ENCODE measurements at regions not wholly inside any gene's neighbourhood (a gene's known extent, or its start where the extent isn't known, plus 50 kb on each side); places are given as distances from the start of the nearest gene placed in this dataset.

- H3K4me1 ChIP-seq (ENCODE audit: control insufficient read depth in 5 of 5, insufficient read depth in 5 of 5, low read length in 5 of 5): peaks cover 0 to 6% (median 0%) of the 10 kb centered on the region in 5 donors
- H3K36me3 ChIP-seq (ENCODE audit: control insufficient read depth in 4 of 4, insufficient read depth in 4 of 4, low read length in 4 of 4): no peaks in the 10 kb centered on the region
- no peak overlapping the region for H3K9ac ChIP-seq (ENCODE audit: insufficient read depth in 1 of 2, low read length in 2 of 2)
- no peak overlapping the region for H3K27ac ChIP-seq (ENCODE audit: low read depth in 1 of 2, low read length in 1 of 2)
- ATAC-seq (ENCODE audit: insufficient read depth, low FRiP score): no peak
- no peak for TF ChIP-seq CTCF (IDR thresholded peaks at IDR 0.05; ENCODE audit: control extremely low read depth, extremely low read depth)
- H3K4me3 ChIP-seq: no peak overlapping the region
- H3K27me3 ChIP-seq (ENCODE audit: control insufficient read depth in 3 of 3, insufficient read depth in 3 of 3, low read length in 2 of 3): no peaks in the 10 kb centered on the region
- DNase-seq: no peak
- WGBS, 2 donors: 88 to 95% methylated on average over 5 of the region's 5 CpGs
- H3K9me3 ChIP-seq (ENCODE audit: control insufficient read depth in 4 of 4, insufficient read depth in 3 of 4, low read length in 3 of 4): peaks cover 0 to 2% (median under 1%) of the 10 kb centered on the region in 4 donors
Measured at GRCh38 chr18:69128566-69128965, 272.1 kb upstream of the DOK6 start.

GRCh38 chr18:69128978-69129377 is 271.7 kb upstream of the DOK6 start:
- Histone ChIP-seq H3K4me3 (no peak overlapping the region), H3K9me3 (ENCODE audit: control insufficient read depth in 4 of 4, insufficient read depth in 3 of 4, low read length in 3 of 4) (peaks cover 0 to 2% (median under 1%) of the 10 kb centered on the region in 4 donors), H3K9ac (ENCODE audit: insufficient read depth in 1 of 2, low read length in 2 of 2) (no peak overlapping the region), H3K4me1 (ENCODE audit: control insufficient read depth in 5 of 5, insufficient read depth in 5 of 5, low read length in 5 of 5) (peaks cover 0 to 6% (median 0%) of the 10 kb centered on the region in 5 donors), H3K27me3 (ENCODE audit: control insufficient read depth in 3 of 3, insufficient read depth in 3 of 3, low read length in 2 of 3) (no peaks in the 10 kb centered on the region), H3K36me3 (ENCODE audit: control insufficient read depth in 4 of 4, insufficient read depth in 4 of 4, low read length in 4 of 4) (no peaks in the 10 kb centered on the region), H3K27ac (ENCODE audit: low read depth in 1 of 2, low read length in 1 of 2) (no peak overlapping the region)
- ATAC-seq (ENCODE audit: insufficient read depth, low FRiP score) (no peak), DNase-seq (no peak)
- 69 to 75% methylated on average over 3 of the region's 3 CpGs for WGBS, 2 donors
- no peak for TF ChIP-seq CTCF (IDR thresholded peaks at IDR 0.05; ENCODE audit: control extremely low read depth, extremely low read depth)

GRCh38 chr18:69138088-69138487 is 262.6 kb upstream of the DOK6 start:
- WGBS, 2 donors: 70 to 73% methylated on average over 2 of the region's 2 CpGs
- no peak overlapping the region for H3K4me3 ChIP-seq

More at GRCh38 chr18:69138088-69138487, 262.6 kb upstream of the DOK6 start:
- TF ChIP-seq CTCF (IDR thresholded peaks at IDR 0.05; ENCODE audit: control extremely low read depth, extremely low read depth): no peak
- Histone ChIP-seq H3K9ac (ENCODE audit: insufficient read depth in 1 of 2, low read length in 2 of 2) (no peak overlapping the region), H3K9me3 (ENCODE audit: control insufficient read depth in 4 of 4, insufficient read depth in 3 of 4, low read length in 3 of 4) (peaks cover 0 to 2% (median 0%) of the 10 kb centered on the region in 4 donors), H3K27ac (ENCODE audit: low read depth in 1 of 2, low read length in 1 of 2) (no peak overlapping the region), H3K27me3 (ENCODE audit: control insufficient read depth in 3 of 3, insufficient read depth in 3 of 3, low read length in 2 of 3) (no peaks in the 10 kb centered on the region), H3K36me3 (ENCODE audit: control insufficient read depth in 4 of 4, insufficient read depth in 4 of 4, low read length in 4 of 4) (no peaks in the 10 kb centered on the region), H3K4me1 (ENCODE audit: control insufficient read depth in 5 of 5, insufficient read depth in 5 of 5, low read length in 5 of 5) (no peaks in the 10 kb centered on the region)
- DNase-seq (no peak), ATAC-seq (ENCODE audit: insufficient read depth, low FRiP score) (no peak)

Measured in lung (tissue), 11 donors.